ENCODE measurements at regions not wholly inside any gene's neighbourhood (a gene's known extent, or its start where the extent isn't known, plus 50 kb on each side); places are given as distances from the start of the nearest gene placed in this dataset.

- Histone ChIP-seq H3K27ac (no peak overlapping the region), H3K27me3 (no peaks in the 10 kb centered on the region), H3K36me3 (no peaks in the 10 kb centered on the region), H3K4me1 (ENCODE audit: control insufficient read depth in 1 of 2, insufficient read depth in 1 of 2, low read depth in 1 of 2, low read length in 1 of 2) (no peaks in the 10 kb centered on the region), H3K9me3 (no peaks in the 10 kb centered on the region), H3K4me3 (ENCODE audit: low read depth in 1 of 2, low read length in 1 of 2) (no peak overlapping the region)
- no peak for TF ChIP-seq CTCF (IDR thresholded peaks at IDR 0.05)
These were observed 89.3 kb upstream of the IL12B start for GRCh38 chr5:159419576-159419975.

- no peak overlapping the region for H3K4me3 ChIP-seq (ENCODE audit: low read depth in 1 of 2, low read length in 1 of 2)
- no peak for TF ChIP-seq CTCF (IDR thresholded peaks at IDR 0.05)
- H3K27me3 ChIP-seq = no peaks in the 10 kb centered on the region
- H3K27ac ChIP-seq = no peak overlapping the region
- H3K36me3 ChIP-seq = no peaks in the 10 kb centered on the region
- no peaks in the 10 kb centered on the region for H3K9me3 ChIP-seq
- no peaks in the 10 kb centered on the region for H3K4me1 ChIP-seq (ENCODE audit: control insufficient read depth in 1 of 2, insufficient read depth in 1 of 2, low read depth in 1 of 2, low read length in 1 of 2)
These were observed 90.7 kb upstream of the IL12B start for GRCh38 chr5:159420940-159421339.

GRCh38 chr5:159422361-159422760, 92.1 kb upstream of the IL12B start:
- Histone ChIP-seq H3K27me3 (no peaks in the 10 kb centered on the region), H3K36me3 (no peaks in the 10 kb centered on the region), H3K4me3 (ENCODE audit: low read depth in 1 of 2, low read length in 1 of 2) (no peak overlapping the region), H3K27ac (no peak overlapping the region), H3K4me1 (ENCODE audit: control insufficient read depth in 1 of 2, insufficient read depth in 1 of 2, low read depth in 1 of 2, low read length in 1 of 2) (no peaks in the 10 kb centered on the region), H3K9me3 (no peaks in the 10 kb centered on the region)
- no peak for TF ChIP-seq CTCF (IDR thresholded peaks at IDR 0.05)

GRCh38 chr5:159422910-159423309, 92.6 kb upstream of the IL12B start:
- Histone ChIP-seq H3K27me3 (no peaks in the 10 kb centered on the region), H3K4me3 (ENCODE audit: low read depth in 1 of 2, low read length in 1 of 2) (no peak overlapping the region), H3K27ac (no peak overlapping the region), H3K4me1 (ENCODE audit: control insufficient read depth in 1 of 2, insufficient read depth in 1 of 2, low read depth in 1 of 2, low read length in 1 of 2) (no peaks in the 10 kb centered on the region), H3K36me3 (no peaks in the 10 kb centered on the region), H3K9me3 (no peaks in the 10 kb centered on the region)
- TF ChIP-seq CTCF (IDR thresholded peaks at IDR 0.05) = no peak

- no peaks in the 10 kb centered on the region for H3K27me3 ChIP-seq
- H3K27ac ChIP-seq = no peak overlapping the region
- H3K4me1 ChIP-seq (ENCODE audit: control insufficient read depth in 1 of 2, insufficient read depth in 1 of 2, low read depth in 1 of 2, low read length in 1 of 2) = no peaks in the 10 kb centered on the region
- H3K4me3 ChIP-seq (ENCODE audit: low read depth in 1 of 2, low read length in 1 of 2) = no peak overlapping the region
- H3K36me3 ChIP-seq = no peaks in the 10 kb centered on the region
- TF ChIP-seq CTCF (IDR thresholded peaks at IDR 0.05) = no peak
- H3K9me3 ChIP-seq = no peaks in the 10 kb centered on the region
These were observed 93.8 kb upstream of the IL12B start for GRCh38 chr5:159424123-159424522.

GRCh38 chr5:159426694-159427093, 96.4 kb upstream of the IL12B start:
- Histone ChIP-seq H3K9me3 (no peaks in the 10 kb centered on the region), H3K36me3 (no peaks in the 10 kb centered on the region), H3K27me3 (no peaks in the 10 kb centered on the region), H3K27ac (no peak overlapping the region), H3K4me3 (ENCODE audit: low read depth in 1 of 2, low read length in 1 of 2) (no peak overlapping the region), H3K4me1 (ENCODE audit: control insufficient read depth in 1 of 2, insufficient read depth in 1 of 2, low read depth in 1 of 2, low read length in 1 of 2) (no peaks in the 10 kb centered on the region)
- no peak for TF ChIP-seq CTCF (IDR thresholded peaks at IDR 0.05)
